HG03521 (cell line): ENCODE measurements at regions not wholly inside any gene's neighbourhood (a gene's known extent, or its start where the extent isn't known, plus 50 kb on each side); places are given as distances from the start of the nearest gene placed in this dataset.

Experiments
- ATAC-seq: cut with Tn5 transposase; IDR thresholded peaks from one replicate; pipeline ENCODE4 v1.9.1; 2021; ENCODE audit warnings: mild to moderate bottlenecking, moderate library complexity; ENCODE audit not compliant: unreplicated experiment

DNA sequence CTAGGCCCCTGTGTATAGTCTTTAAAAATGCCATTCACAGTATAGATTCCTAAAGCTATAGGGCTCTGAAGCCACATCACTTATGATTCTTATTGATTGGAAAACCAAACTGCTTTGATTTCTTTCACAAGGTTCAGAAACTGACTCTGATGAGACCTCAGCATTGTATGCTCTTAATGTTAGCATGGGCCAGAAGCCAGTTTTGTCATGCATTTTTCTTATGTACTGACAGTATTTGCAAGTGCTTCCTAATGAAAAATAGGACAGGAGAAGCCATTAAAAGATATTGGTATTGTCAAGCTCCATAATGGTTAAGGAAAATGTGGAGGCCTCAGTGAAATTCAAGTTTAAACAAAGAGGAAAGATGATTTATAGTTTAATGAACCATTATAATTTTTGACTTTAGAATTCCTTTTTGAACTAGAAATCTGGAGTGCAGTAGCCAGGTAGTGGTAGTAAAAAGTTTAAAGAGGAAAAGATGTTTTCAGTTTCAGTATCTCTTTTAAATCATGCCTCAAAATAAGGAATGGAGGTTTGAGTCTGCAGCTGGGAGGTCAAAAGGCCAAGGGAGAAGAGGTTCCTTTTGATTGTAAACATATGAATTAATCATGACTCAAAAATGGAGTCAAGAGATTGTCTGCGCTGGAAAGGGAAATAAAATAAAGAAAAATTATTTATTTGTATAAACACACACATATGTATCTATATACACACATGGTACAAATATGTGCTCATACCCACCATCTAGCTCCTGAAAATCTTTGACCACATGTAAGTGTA, 388.1 kb upstream of the PRICKLE1 start:
- no peak for ATAC-seq

DNA sequence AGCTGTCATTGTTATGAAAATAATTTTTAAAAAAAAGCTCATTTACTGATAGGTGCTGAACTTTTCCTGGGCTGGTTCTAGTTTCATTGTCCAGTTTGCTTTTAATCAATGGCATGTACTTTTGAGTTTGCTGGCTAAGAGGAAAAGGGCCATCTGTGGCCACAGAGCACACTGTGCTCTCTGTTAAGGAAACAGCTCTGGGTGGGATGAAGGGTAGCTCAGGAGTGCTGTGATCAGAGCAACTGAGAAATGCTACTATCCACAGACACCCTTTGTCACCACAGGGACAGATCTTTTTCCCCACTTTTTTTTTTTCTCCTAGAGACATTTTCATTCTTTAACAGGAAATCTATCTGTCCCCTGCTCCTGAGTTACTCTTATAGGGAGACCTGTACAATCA, 387.1 kb upstream of the PRICKLE1 start:
- ATAC-seq: no peak

DNA sequence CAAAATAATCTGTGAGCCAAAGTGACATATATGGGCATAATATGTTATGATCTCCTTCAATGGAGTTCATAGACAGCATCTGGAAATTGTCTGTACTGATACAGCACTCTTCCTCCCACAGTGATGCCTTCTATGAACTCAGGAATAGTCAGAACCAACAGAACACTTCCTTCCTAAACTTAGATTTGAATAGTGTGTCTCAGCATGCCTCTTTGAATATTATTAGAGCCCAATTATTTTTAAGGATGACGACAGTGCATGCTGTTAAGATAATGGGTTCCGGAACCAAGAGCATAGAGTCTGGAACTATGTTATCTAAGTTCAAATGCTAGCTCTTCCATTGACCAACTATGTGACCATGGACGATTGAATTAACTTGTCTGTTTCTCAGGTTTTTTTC, 386.6 kb upstream of the PRICKLE1 start:
- ATAC-seq: no peak

DNA sequence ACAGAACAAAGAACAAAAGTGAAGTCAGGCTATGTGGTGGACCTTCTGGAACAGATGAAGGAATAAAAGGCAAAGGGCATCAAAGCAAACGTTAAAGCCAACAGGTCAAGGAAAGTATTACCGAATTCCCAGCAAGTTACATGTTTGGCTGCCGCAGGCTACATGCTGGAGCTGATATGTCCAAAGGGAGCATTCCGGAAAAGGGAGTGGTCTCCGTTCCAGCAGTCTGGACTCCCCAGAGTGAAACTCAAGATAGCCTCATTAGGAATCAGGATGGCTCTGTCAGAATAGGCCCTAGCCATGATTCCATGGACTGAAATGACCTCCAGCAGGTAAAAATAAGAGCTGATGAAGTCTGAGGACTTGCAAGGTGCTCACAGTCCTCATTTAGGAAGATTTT, 379.8 kb upstream of the PRICKLE1 start:
- no peak for ATAC-seq

DNA sequence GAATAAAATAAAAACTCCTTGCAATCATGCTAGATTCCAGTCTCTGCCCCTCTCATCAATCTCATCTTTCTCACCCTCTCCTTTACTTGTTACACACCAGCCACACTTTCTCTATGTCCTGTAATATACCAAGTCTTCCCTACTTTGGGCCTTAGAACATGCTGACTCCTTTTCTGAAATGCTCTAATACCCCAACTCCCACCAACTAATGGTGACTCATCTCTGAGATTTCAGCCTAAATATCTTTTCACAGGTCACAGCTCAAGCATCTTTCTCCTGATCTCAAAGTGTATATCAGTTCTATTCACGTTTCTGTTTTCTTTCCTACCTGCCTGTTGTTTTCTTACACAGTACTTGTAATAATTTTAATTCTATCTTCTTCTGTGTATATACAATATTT, 378.9 kb upstream of the PRICKLE1 start:
- ATAC-seq: no peak

DNA sequence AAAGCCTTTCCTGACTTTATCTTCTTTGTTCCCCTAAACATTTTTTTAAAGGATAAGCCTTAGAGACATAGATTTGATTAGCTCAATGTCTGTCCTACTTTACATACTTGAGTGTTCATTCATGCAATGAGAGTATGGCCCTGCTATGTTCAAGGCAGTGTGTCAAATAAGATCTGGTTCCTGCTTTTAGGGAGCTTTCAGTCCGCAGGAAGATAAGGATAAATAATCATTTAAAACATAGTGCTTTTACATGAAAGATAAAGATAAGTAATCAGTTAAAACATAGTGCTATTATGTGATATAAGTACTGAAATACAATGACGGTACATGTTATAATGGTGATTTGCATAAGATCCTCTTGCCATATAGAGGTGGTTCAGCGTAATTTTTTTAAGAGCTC, 378.3 kb upstream of the PRICKLE1 start:
- no peak for ATAC-seq

DNA sequence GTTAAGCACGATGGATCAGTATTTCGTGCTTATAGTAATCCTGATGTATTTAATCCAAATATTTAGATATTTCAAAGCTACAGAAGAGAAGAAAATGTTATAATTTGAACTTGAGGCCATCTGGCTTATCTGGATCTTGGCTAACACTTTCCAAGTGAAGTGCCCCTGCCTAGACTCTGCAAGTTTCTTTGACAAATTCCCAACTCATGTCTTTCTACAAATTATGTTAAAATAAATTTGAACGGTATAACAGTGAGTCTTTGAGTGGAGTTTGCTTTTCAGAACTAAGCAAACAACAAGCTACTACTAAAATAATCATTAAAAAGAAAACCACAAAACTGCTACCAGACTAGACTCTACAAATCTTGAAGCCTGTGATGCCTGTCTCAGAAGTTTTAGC, 374.4 kb upstream of the PRICKLE1 start:
- no peak for ATAC-seq

DNA sequence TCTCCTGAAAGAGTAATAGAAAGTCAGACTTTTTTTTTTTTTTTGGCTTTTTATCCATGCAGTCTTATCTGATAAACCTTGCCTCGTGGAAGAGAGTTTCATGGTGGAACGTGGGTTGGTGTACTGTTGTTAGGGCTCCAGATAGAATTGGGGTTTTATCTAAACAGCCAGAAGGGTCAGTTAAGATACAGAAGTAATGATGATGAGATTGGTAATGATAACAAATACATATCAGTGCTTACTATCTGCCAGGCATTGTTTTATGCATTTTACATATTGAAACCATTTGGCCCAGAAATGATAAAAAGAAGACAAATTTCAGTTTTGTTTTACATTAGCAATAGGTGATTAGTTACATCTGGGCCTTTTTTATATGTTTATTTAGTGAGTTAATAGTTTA, 372.8 kb upstream of the PRICKLE1 start:
- no peak for ATAC-seq

DNA sequence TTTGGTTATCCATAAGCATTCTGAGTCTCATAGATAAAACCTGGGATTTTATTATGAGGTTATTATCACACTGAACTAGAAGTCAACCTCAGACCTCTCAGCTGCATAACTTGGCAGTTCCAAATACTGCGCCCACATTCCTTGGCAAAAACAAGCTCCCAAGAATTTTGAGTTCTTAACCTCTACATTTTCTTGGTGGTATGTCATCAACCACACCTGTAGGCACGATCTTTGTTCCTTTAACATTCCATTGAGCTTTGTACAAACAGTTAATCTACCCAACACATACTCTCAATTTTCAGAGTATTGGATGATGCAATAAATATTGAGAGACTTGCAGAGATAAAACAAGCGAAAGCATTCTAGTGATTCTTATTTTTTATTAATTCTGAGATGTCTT, 371.8 kb upstream of the PRICKLE1 start:
- no peak for ATAC-seq

DNA sequence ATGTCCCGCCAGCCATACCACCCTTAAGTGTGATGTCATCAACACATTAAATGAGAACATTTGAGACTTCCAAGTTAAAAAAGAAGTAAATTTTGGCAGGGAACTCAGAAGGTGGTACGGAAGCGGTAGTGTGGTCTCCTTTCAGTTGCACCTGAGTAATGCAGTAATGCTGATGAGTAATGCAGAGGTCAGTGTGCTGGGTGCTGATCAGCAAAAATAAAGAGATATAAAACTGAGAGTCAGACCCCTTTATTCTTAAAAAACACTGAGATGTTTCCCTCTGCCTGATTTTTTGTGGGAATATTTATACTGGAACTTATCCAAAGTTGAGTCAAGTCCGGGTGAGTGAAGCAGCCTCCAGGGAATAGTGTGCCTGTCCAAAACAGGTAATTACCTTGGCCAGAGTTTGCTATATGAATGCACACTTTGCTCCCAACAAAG, 370.6 kb upstream of the PRICKLE1 start:
- ATAC-seq: no peak

DNA sequence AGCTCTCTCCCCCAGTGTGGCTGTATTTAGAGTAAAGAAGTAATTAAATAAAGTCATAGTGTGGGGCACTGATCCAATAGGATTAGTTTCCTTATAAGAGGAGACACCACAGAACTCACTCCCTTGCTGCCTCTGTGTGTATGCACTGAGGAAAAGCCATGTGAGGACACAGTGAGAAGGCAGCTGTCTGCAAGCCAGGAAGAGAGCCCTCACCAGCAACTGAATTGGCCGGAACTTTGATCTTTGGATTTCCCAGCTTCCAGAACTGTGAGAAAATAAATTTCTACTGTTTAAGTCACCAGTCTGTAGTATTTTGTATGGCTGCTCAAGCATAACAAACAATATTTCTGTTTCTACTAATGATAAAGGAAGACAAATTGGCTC, 368.7 kb upstream of the PRICKLE1 start:
- ATAC-seq: no peak

DNA sequence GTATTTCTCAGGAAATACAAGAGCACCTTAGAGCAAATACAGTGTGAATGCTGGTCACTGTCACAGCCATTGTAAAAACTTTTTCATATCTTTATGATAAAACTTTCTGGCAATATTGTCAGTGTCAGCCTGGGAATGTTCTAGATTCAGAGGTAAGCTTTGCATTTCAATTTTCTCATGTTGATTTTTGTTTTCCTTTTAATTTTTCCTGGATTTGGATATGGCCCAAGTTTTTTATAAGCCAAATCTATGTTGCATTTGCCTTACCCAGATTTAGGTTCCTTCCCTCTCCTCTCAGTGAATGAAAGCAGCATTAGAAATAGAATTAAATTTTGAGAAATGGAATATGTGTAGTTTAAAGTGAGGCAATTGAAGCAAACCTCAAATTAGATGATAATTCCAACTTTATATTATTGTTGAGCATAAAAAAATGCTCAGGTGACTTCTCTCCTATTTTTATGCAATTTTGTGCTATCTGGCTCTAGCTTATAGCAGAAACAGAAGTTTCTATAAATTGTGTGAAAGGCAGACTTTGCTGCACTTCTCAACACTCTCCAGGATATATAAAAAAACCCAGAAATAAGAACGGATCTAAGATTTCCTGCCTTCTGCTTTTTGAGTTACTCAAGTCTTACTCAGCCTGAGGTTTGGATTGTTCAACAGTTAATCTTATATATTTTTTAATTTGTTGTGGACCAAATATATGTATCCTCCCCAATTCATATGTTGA, 368.2 kb upstream of the PRICKLE1 start:
- ATAC-seq: no peak

DNA sequence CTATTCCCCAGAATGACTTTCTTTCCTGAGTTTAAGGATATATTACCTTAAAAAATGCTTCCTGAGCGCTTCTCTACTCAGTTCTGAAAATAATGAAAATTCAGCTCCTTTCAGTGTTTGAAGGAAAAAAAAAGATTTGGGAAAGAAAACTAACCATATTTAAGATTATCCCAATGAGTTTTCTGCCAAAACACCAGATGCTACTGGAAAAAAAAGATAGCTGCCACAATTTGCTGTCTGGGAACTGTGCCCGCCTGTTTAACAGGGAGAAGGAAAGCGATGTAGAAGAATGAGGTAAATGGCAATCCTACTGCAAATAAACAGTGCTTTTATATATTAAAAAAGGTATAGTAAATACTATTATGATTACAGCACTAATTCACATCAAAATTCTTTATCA, 367.6 kb upstream of the PRICKLE1 start:
- ATAC-seq: no peak

DNA sequence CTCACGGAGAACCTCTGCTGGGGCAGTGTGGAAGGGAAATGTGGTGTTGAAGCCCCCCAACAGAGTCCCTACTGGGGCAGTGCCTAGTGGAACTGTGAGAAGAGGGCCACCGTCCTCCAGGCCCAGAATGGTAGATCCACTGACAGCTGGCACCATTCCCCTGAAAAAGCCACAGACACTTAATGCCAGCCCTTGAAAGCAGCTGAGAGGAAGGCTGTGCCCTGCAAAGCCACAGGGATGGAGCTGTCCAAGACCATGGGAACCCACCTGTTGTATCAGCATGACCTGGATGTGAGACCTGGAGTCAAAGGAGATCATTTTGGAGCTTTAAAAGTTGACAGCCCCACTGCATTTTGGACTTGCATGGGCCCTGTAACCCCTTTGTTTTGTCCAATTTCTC, 363.5 kb upstream of the PRICKLE1 start:
- no peak for ATAC-seq

DNA sequence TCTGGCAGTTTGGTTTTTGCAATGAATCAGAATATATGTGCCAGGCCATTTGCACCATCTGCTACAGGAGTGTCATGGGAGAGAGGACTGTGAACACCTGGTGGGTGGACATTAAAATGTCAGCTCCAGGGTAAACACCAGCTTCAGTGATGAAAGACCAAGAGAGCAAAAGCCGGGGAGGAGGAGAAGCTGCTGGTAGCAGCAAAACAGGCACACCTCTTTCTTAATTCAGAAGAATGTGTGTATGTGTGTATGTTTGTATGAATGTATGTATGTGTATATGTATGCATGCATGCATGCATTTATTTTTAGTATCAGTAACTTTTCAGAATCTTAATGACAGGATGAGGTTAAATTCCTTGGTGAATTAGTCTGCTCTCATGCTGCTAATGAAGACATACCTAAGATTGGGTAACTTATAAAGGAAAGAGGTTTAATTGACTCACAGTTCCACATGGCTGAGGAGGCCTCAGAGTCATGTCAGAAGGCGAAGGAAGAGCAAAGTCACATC, 357.4 kb upstream of the PRICKLE1 start:
- no peak for ATAC-seq

DNA sequence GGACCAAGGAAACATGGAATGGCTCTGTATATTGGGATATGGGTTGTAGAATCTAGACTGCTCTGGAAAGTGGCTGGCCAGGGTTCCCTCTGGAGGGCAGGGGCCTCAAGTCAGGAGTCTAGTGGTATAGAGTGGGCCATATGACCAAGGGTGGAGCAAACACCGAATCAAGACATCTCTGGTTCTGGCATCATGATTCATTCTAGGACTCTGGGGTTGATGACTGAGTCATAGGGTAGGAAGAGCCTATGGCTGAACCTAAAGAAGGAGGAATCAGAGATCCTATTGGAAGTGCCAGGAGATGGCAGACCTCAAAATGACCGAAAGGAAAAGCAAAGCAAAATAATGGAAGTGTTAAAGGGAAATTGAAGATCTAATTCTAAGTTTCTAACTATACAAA, 356.4 kb upstream of the PRICKLE1 start:
- ATAC-seq: no peak

DNA sequence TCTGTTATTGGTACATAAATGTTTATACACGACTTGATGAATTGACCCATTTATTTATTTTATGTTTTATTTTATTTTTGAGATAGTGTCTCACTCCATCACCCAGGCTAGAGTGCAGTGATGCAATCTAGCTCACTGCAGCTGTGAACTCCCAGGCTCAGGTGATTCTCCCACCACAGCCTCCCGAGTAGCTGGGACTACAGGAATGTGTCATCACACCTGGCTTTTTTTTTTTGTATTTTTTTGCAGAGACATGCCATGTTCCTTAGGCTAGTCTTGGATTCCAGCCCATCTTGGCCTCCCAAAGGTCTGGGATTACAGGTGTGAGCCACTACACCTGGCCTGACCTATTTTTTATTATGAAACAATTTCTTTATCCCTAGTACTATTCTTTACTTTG, 355.0 kb upstream of the PRICKLE1 start:
- no peak for ATAC-seq

DNA sequence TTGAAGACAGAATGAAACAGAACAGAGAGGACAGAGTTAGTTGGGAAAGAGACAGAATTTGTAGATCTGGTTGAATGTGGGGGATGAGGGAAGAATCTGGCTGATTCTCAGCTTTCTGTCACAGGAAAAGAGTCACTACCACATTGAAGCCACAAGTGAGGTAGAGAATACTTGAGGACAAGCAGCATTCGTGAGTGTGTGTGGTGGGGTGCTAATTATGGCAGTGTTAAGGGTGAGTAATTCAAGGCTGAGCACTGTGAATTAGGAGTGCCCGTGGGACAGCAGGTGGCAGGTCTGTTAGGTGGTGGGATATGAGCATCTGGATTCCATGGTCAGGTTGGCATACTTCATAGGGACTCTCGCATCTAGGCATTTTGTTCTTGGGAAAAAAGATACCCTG, 347.4 kb upstream of the PRICKLE1 start:
- no peak for ATAC-seq

DNA sequence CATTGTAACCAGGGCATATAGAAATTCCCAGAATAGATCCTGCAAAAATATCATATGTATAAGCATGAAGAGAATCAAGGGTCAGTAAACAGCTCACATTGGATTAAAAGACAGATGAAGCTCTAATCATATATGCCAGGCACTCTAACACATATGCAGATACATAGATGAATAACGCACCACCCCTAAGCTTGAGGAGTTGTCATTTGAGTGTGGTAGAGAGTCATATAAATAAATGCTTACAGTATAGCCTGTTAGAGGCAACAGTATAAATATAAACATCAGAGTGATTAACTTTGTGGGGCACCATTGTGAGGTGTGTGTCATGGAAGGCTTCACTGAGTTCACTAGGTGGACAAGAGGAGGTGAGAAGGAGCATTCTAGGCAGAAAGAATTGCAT, 346.7 kb upstream of the PRICKLE1 start:
- no peak for ATAC-seq

DNA sequence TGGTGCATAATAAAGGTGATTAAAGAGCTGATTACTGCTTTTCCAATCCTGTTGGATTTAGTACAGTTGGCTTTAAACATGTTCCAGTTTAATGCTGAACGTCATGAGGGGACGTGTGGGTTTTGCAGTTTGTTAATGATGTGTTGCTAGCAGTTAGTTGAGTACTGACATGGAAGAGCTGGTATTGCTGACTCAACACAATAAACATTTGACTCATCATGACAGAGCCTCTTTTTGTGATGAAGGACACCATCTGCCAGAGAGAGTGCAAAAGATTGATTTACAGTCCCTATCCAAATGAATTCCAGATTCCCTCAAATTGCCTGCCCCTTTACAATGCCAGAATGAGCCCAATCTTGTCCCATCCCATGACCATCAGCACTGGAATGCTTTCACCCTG, 346.2 kb upstream of the PRICKLE1 start:
- ATAC-seq: no peak

DNA sequence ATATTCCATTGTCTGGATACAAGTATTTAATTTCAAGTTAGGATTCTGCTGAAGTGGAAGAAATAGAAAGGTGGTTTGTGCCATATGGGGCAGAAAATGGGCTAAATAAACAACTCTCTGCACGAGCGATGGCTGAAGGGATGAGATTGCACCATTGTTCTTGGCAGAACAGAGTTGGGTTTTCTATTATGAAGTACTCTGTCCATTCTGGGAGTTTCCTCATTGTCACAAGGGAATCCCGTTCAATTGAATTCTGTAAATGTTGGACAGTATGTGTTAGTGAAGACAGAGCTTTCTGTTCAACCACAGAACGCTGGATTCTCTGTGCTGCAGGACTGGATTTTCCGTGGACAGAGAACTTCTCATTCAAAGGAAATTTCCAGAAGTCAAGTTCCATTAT, 345.5 kb upstream of the PRICKLE1 start:
- no peak for ATAC-seq

DNA sequence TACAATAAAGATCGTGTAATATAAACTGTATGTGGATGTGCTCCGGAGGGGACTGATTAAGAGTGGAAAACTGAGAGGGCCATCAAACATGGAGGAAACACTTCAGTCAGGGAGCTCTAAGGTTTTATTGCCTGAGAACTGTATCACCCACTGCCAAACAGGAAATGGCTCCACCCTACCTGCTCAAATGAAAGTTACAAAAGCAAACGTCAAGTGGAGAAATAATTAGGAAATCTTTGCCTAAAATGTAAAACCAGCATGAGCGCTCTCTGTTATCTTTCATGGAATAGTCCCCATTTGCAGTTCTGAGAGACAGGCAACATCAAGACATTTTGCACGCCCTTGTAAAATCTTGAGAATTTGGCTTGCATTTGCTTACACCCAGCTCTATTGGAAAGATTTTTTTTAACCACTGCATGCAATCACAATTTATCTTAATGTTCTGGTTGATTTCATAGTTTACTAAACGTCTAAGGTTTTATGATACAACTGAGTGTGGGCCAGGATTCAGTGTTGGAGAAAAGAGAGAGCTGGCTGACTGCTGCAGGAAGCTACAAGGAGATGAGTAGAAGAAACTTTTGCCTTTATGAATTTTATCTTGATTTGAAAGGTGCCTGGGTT, 344.0 kb upstream of the PRICKLE1 start:
- no peak for ATAC-seq
